ENCODE measurements at regions not wholly inside any gene's neighbourhood (a gene's known extent, or its start where the extent isn't known, plus 50 kb on each side); places are given as distances from the start of the nearest gene placed in this dataset.

DNA sequence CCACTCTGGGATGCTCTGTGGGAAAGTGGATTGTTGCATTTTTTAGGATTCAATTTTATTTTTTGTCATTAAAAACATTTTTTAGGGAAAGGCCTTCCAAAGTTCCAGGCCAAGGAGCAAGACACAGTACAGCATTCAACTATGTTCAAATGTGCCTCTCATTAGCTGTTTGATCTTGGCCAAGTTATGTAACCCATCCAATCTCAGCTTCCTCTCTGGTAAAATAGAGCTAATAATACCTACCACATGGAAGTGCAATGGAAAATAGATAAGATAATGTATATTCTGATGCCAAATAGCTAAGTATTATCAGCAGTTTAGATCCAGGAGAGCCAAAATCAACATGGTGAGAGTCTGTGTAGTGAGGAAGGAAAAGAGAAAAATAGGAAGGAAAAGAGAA lies 220.3 kb upstream of the SESN3 start:
- TF ChIP-seq, protein P1, sequence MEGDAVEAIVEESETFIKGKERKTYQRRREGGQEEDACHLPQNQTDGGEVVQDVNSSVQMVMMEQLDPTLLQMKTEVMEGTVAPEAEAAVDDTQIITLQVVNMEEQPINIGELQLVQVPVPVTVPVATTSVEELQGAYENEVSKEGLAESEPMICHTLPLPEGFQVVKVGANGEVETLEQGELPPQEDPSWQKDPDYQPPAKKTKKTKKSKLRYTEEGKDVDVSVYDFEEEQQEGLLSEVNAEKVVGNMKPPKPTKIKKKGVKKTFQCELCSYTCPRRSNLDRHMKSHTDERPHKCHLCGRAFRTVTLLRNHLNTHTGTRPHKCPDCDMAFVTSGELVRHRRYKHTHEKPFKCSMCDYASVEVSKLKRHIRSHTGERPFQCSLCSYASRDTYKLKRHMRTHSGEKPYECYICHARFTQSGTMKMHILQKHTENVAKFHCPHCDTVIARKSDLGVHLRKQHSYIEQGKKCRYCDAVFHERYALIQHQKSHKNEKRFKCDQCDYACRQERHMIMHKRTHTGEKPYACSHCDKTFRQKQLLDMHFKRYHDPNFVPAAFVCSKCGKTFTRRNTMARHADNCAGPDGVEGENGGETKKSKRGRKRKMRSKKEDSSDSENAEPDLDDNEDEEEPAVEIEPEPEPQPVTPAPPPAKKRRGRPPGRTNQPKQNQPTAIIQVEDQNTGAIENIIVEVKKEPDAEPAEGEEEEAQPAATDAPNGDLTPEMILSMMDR (IDR thresholded peaks at IDR 0.05; ENCODE audit: borderline replicate concordance, insufficient read depth, low read depth, low read length): no peak
- H3K4me3 ChIP-seq (ENCODE audit: low read depth, low read length): no peak overlapping the region

GRCh38 chr11:95450547-95451123 lies 219.6 kb upstream of the SESN3 start:
- H3K4me3 ChIP-seq (ENCODE audit: low read depth, low read length): no peak overlapping the region
- TF ChIP-seq, protein P1 (IDR thresholded peaks at IDR 0.05; ENCODE audit: borderline replicate concordance, insufficient read depth, low read depth, low read length): no peak

- TF ChIP-seq, protein P1 (IDR thresholded peaks at IDR 0.05; ENCODE audit: borderline replicate concordance, insufficient read depth, low read depth, low read length): no peak
- no peak overlapping the region for H3K4me3 ChIP-seq (ENCODE audit: low read depth, low read length)
Observed at GRCh38 chr11:95445746-95446333, 214.8 kb upstream of the SESN3 start.

- TF ChIP-seq, protein P1 (IDR thresholded peaks at IDR 0.05; ENCODE audit: borderline replicate concordance, insufficient read depth, low read depth, low read length): no peak
- no peak overlapping the region for H3K4me3 ChIP-seq (ENCODE audit: low read depth, low read length)
Observed at GRCh38 chr11:95444309-95445241, 213.6 kb upstream of the SESN3 start.

DNA sequence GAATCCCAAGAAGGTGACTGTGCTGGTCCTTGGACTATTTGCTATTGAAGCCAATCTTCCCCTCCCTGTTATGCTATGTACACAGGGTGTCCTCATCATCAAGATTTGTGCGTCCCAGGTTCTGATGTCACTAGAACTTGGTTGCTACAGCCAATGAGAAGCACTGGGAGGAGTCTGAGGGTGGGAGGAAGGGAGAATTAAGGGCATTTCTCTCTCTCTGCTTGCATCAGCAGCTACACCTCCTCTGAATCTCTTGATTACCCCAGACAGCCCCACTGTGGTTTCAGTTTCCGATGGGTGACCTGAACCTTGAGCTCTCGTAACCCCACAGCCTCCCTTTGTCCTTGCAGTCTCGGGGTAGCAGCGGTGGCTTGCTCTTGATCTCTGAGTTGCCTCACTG lies 212.4 kb upstream of the SESN3 start:
- TF ChIP-seq, protein P1 (IDR thresholded peaks at IDR 0.05; ENCODE audit: borderline replicate concordance, insufficient read depth, low read depth, low read length): no peak
- H3K4me3 ChIP-seq (ENCODE audit: low read depth, low read length): no peak overlapping the region

DNA sequence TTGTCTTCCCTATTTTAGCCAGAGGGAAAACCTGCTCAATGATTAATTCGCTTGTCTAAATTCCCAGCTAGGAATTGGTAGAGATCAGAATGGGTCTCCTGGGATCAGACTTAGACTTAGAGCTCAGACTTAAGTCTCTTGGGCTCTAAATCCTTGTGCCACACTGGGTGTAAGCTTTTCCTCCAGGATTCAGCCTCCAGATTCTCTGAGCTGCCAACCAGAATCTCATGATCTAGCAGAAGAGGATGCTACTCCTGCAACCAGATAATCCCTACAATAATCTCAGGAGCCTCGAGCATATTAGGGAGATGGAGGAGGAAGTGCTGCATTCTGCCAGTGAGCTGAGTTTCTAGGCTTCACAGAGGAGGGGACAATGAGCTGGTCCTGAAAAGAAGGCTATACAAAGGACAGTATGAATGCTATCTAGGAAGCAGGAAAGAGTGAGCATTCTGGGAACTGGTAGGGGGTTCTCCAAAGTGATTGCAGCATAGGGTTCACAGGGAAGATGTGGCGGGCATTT lies 211.6 kb upstream of the SESN3 start:
- TF ChIP-seq, protein P1 (IDR thresholded peaks at IDR 0.05; ENCODE audit: borderline replicate concordance, insufficient read depth, low read depth, low read length): no peak
- H3K4me3 ChIP-seq (ENCODE audit: low read depth, low read length): no peak overlapping the region

All from GM12875 (cell line).